Type B pancreatic cell (in vitro differentiated cells): ENCODE measurements at regions not wholly inside any gene's neighbourhood (a gene's known extent, or its start where the extent isn't known, plus 50 kb on each side); places are given as distances from the start of the nearest gene placed in this dataset.

ENCODE experiments used
- DNase-seq: peaks from one replicate; pipeline ENCODE4 v3.0.0; 2021; ENCODE audit warnings: mixed read lengths; ENCODE audit not compliant: unreplicated experiment; ENCODE audit errors: extremely low spot score
- H3K27ac Mint-ChIP-seq: 2 replicates; pipeline ENCODE4 v1.8.0; 2021; ENCODE audit warnings: mild to moderate bottlenecking, mixed read lengths
- H3K27me3 Mint-ChIP-seq: 2 replicates; pipeline ENCODE4 v1.8.0; 2021; ENCODE audit warnings: mixed read lengths
- H3K36me3 Mint-ChIP-seq: 2 replicates; pipeline ENCODE4 v1.8.0; 2021; ENCODE audit warnings: mixed read lengths
- H3K4me1 Mint-ChIP-seq: one replicate; pipeline ENCODE4 v1.8.0; 2021; ENCODE audit warnings: mixed read lengths; ENCODE audit not compliant: unreplicated experiment
- H3K4me3 Mint-ChIP-seq: 2 replicates; pipeline ENCODE4 v1.8.0; 2021; ENCODE audit warnings: mild to moderate bottlenecking, mixed read lengths
- H3K9me3 Mint-ChIP-seq: 2 replicates; pipeline ENCODE4 v1.8.0; 2021; ENCODE audit warnings: mixed read lengths
- TF ChIP-seq, protein P1 (sequence below): fragments of 200-600 bp; sonication (generic); conservative IDR thresholded peaks from 2 replicates; pipeline ENCODE4 v1.5.0; 2021; ENCODE audit warnings: antibody characterized with exemption, mild to moderate bottlenecking

- Mint-ChIP-seq H3K27ac (no peak overlapping the region), H3K27me3 (peaks cover 3% of the 10 kb centered on the region), H3K36me3 (no peaks in the 10 kb centered on the region), H3K9me3 (no peaks in the 10 kb centered on the region), H3K4me1 (peaks cover 18% of the 10 kb centered on the region), H3K4me3 (no peak overlapping the region)
- TF ChIP-seq, protein P1, sequence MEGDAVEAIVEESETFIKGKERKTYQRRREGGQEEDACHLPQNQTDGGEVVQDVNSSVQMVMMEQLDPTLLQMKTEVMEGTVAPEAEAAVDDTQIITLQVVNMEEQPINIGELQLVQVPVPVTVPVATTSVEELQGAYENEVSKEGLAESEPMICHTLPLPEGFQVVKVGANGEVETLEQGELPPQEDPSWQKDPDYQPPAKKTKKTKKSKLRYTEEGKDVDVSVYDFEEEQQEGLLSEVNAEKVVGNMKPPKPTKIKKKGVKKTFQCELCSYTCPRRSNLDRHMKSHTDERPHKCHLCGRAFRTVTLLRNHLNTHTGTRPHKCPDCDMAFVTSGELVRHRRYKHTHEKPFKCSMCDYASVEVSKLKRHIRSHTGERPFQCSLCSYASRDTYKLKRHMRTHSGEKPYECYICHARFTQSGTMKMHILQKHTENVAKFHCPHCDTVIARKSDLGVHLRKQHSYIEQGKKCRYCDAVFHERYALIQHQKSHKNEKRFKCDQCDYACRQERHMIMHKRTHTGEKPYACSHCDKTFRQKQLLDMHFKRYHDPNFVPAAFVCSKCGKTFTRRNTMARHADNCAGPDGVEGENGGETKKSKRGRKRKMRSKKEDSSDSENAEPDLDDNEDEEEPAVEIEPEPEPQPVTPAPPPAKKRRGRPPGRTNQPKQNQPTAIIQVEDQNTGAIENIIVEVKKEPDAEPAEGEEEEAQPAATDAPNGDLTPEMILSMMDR = no peak
- DNase-seq = no peak
Measured at GRCh38 chr9:116096046-116096445, 57.5 kb upstream of the PAPPA start.

GRCh38 chr9:116096853-116097252 lies 56.7 kb upstream of the PAPPA start:
- Mint-ChIP-seq H3K27ac (no peak overlapping the region), H3K36me3 (no peaks in the 10 kb centered on the region), H3K4me1 (peaks cover 18% of the 10 kb centered on the region), H3K27me3 (peaks cover 3% of the 10 kb centered on the region), H3K4me3 (no peak overlapping the region), H3K9me3 (no peaks in the 10 kb centered on the region)
- DNase-seq = no peak
- TF ChIP-seq, protein P1 = no peak

DNA sequence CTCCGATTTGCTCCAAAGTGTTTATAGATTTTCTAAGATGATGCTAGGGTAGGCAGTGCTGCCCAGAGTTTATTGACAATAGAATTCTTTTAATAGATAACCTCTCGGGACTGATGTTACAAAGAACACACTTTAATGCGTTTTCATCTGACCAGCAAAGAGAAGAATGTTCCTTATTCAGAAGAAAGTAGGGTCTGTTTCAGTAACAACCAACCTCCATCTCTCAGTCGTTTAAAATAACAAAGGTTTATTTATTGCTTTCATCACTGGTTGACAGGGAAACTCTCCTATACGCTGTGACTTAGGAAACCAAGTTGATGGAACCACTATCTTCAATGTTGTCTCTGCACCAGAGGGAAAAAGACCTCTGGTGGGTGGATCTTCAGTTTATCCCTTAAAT lies 55.1 kb upstream of the PAPPA start:
- H3K36me3 Mint-ChIP-seq = no peaks in the 10 kb centered on the region
- no peak for DNase-seq
- no peak overlapping the region for H3K4me3 Mint-ChIP-seq
- no peak overlapping the region for H3K27ac Mint-ChIP-seq
- no peaks in the 10 kb centered on the region for H3K9me3 Mint-ChIP-seq
- peaks cover 3% of the 10 kb centered on the region for H3K27me3 Mint-ChIP-seq
- H3K4me1 Mint-ChIP-seq = peaks cover 18% of the 10 kb centered on the region
- TF ChIP-seq, protein P1 = no peak

DNA sequence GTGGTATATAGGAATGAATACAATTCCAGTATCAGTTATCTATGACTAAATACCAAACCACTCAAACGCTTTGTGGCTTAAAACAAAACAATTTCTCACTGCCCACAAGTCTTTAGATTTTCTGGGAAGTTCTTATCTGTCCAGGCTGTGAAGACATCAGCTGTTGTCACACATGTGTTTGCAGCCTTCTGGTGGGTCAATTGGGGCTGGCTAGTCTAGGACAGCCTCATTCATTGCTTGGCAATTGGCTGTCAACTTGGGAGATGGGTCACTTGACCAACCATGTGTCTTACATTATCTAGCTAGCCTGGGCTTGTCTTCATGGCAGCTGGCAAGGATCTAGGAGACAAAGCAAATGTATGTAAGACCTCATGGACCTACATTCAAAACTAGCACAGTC lies 53.8 kb upstream of the PAPPA start:
- no peak overlapping the region for H3K4me3 Mint-ChIP-seq
- H3K27me3 Mint-ChIP-seq = peaks cover 3% of the 10 kb centered on the region
- TF ChIP-seq, protein P1 = no peak
- no peaks in the 10 kb centered on the region for H3K36me3 Mint-ChIP-seq
- H3K9me3 Mint-ChIP-seq = no peaks in the 10 kb centered on the region
- no peak overlapping the region for H3K27ac Mint-ChIP-seq
- peaks cover 18% of the 10 kb centered on the region for H3K4me1 Mint-ChIP-seq
- DNase-seq = no peak

- Mint-ChIP-seq H3K27me3 (peaks cover 3% of the 10 kb centered on the region), H3K4me3 (no peak overlapping the region), H3K9me3 (no peaks in the 10 kb centered on the region), H3K36me3 (no peaks in the 10 kb centered on the region), H3K27ac (no peak overlapping the region), H3K4me1 (peaks cover 18% of the 10 kb centered on the region)
- no peak for DNase-seq
- TF ChIP-seq, protein P1 = no peak
Measured at GRCh38 chr9:116100711-116101121, 52.9 kb upstream of the PAPPA start.

- Mint-ChIP-seq H3K36me3 (no peaks in the 10 kb centered on the region), H3K27ac (no peak overlapping the region), H3K9me3 (no peaks in the 10 kb centered on the region), H3K4me3 (no peak overlapping the region), H3K27me3 (peaks cover 3% of the 10 kb centered on the region), H3K4me1 (peaks cover 18% of the 10 kb centered on the region)
- DNase-seq = no peak
- TF ChIP-seq, protein P1 = no peak
Measured at GRCh38 chr9:116101516-116101915, 52.1 kb upstream of the PAPPA start.
